HG03045 (cell line): ENCODE measurements at regions not wholly inside any gene's neighbourhood (a gene's known extent, or its start where the extent isn't known, plus 50 kb on each side); places are given as distances from the start of the nearest gene placed in this dataset.

Experiments
- ATAC-seq: cut with Tn5 transposase; IDR thresholded peaks from one replicate; pipeline ENCODE4 v1.9.1; 2021; ENCODE audit warnings: mild to moderate bottlenecking, moderate library complexity; ENCODE audit not compliant: unreplicated experiment

GRCh38 chr11:11081776-11082175 lies 223.9 kb upstream of the ZBED5 start:
- no peak for ATAC-seq

- ATAC-seq, result no peak
Measured at GRCh38 chr11:11081288-11081687, 223.4 kb upstream of the ZBED5 start.

GRCh38 chr11:11078344-11079086 lies 220.7 kb upstream of the ZBED5 start:
- ATAC-seq, result no peak

GRCh38 chr11:11077898-11078297 lies 220.0 kb upstream of the ZBED5 start:
- ATAC-seq, result no peak

- ATAC-seq, result no peak
Measured at GRCh38 chr11:11076879-11077278, 219.0 kb upstream of the ZBED5 start.

- no peak for ATAC-seq
Measured at GRCh38 chr11:11076276-11076675, 218.4 kb upstream of the ZBED5 start.

- no peak for ATAC-seq
Measured at GRCh38 chr11:11075515-11076171, 217.8 kb upstream of the ZBED5 start.

- ATAC-seq, result no peak
Measured at GRCh38 chr11:11074686-11075335, 217.0 kb upstream of the ZBED5 start.

GRCh38 chr11:11073996-11074395 lies 216.1 kb upstream of the ZBED5 start:
- no peak for ATAC-seq

- no peak for ATAC-seq
Measured at GRCh38 chr11:11072067-11072466, 214.2 kb upstream of the ZBED5 start.

GRCh38 chr11:11071486-11071885 lies 213.6 kb upstream of the ZBED5 start:
- ATAC-seq, result no peak

- ATAC-seq, result no peak
Measured at GRCh38 chr11:11070976-11071375, 213.1 kb upstream of the ZBED5 start.

- no peak for ATAC-seq
Measured at GRCh38 chr11:11069841-11070835, 212.3 kb upstream of the ZBED5 start.

- ATAC-seq, result no peak
Measured at GRCh38 chr11:11068113-11068512, 210.3 kb upstream of the ZBED5 start.

- ATAC-seq, result no peak
Measured at GRCh38 chr11:11065396-11065795, 207.5 kb upstream of the ZBED5 start.

- ATAC-seq, result no peak
Measured at GRCh38 chr11:11057472-11057854, 199.6 kb upstream of the ZBED5 start.

GRCh38 chr11:11056749-11057471 lies 199.1 kb upstream of the ZBED5 start:
- no peak for ATAC-seq

GRCh38 chr11:11056316-11056715 lies 198.5 kb upstream of the ZBED5 start:
- ATAC-seq, result no peak

- ATAC-seq, result no peak
Measured at GRCh38 chr11:11047851-11048610, 190.2 kb upstream of the ZBED5 start.

GRCh38 chr11:11046781-11047180 lies 188.9 kb upstream of the ZBED5 start:
- no peak for ATAC-seq
